HL-60 (cell line): ENCODE measurements at regions not wholly inside any gene's neighbourhood (a gene's known extent, or its start where the extent isn't known, plus 50 kb on each side); places are given as distances from the start of the nearest gene placed in this dataset.

Experiments
- DNase-seq, 2 experiments: peaks; one replicate each; pipeline ENCODE4 v3.0.0-alpha.2; 2010 to 2020; ENCODE audit warnings: low read depth in 1 of 2, low spot score in 1 of 2
- H3K27ac ChIP-seq: fragments of 250-450 bp; sonication (Bioruptor Pico); replicated peaks from 2 replicates; pipeline ENCODE4 v1.5.1; 2020; ENCODE audit warnings: mild to moderate bottlenecking, moderate library complexity
- H3K27me3 ChIP-seq: fragments of 250-450 bp; sonication (Bioruptor Pico); 2 replicates; pipeline ENCODE4 v1.5.1; 2021; ENCODE audit warnings: mild to moderate bottlenecking, moderate library complexity; ENCODE audit not compliant: insufficient read depth, poor library complexity, severe bottlenecking
- H3K4me3 ChIP-seq: replicated peaks from 2 replicates; pipeline ENCODE4 v1.5.1; 2011; ENCODE audit warnings: mild to moderate bottlenecking, control low read depth, low read length; ENCODE audit not compliant: insufficient read depth
- CTCF ChIP-seq: IDR thresholded peaks from one replicate; pipeline ENCODE4 v1.5.1; 2011; ENCODE audit warnings: low read length, control low read depth, inconsistent platforms; ENCODE audit not compliant: insufficient read depth
- GABPA ChIP-seq: IDR thresholded peaks from 2 replicates; pipeline ENCODE4 v1.6.1; 2012; ENCODE audit warnings: low read depth
- POLR2AphosphoS5 ChIP-seq: IDR thresholded peaks from 2 replicates; pipeline ENCODE4 v1.6.1; 2012; ENCODE audit warnings: low read depth
- REST ChIP-seq: IDR thresholded peaks from 2 replicates; pipeline ENCODE4 v1.6.1; 2012; ENCODE audit warnings: low read depth; ENCODE audit not compliant: insufficient replicate concordance
- SPI1 ChIP-seq: IDR thresholded peaks from 2 replicates; pipeline ENCODE4 v1.6.1; 2012; ENCODE audit warnings: low read depth, mild to moderate bottlenecking, borderline replicate concordance

- TF ChIP-seq POLR2AphosphoS5 = no peak
- TF ChIP-seq REST = no peak
- no peak for TF ChIP-seq CTCF
- no peak for TF ChIP-seq GABPA
- no peak for TF ChIP-seq SPI1
- H3K27me3 ChIP-seq = no peaks in the 10 kb centered on the region
- DNase-seq = no peak
- no peak overlapping the region for H3K27ac ChIP-seq
- H3K4me3 ChIP-seq = no peak overlapping the region
Measured at GRCh38 chr5:124948754-124949275, 202.4 kb upstream of the ZNF608 start.

- Histone ChIP-seq H3K27ac (no peak overlapping the region), H3K27me3 (no peaks in the 10 kb centered on the region), H3K4me3 (no peak overlapping the region)
- TF ChIP-seq REST (no peak), GABPA (no peak), SPI1 (no peak), CTCF (no peak), POLR2AphosphoS5 (no peak)
- DNase-seq = no peak
Measured at GRCh38 chr5:124949862-124950261, 203.4 kb upstream of the ZNF608 start.

- H3K27ac ChIP-seq = no peak overlapping the region
- TF ChIP-seq GABPA (no peak), CTCF (no peak), SPI1 (no peak), REST (no peak), POLR2AphosphoS5 (no peak)
Measured at GRCh38 chr5:124951105-124951504, 204.7 kb upstream of the ZNF608 start.

More at GRCh38 chr5:124951105-124951504, 204.7 kb upstream of the ZNF608 start:
- no peaks in the 10 kb centered on the region for H3K27me3 ChIP-seq
- no peak for DNase-seq
- no peak overlapping the region for H3K4me3 ChIP-seq
